Eye (tissue), 1 donor: ENCODE measurements at regions not wholly inside any gene's neighbourhood (a gene's known extent, or its start where the extent isn't known, plus 50 kb on each side); places are given as distances from the start of the nearest gene placed in this dataset.
A peak's percentile ranks its signal among the peaks of the same experiment; 100 is the strongest.
"Not testable (repeated sequence)": the region's sequence is repeated elsewhere in the genome, so short reads cannot be mapped to it uniquely, and the experiment has no call there.

Experiments
- DNase-seq: peaks from one replicate; pipeline ENCODE4 v3.0.0-alpha.2; 2015

GRCh38 chr10:47711428-47711827 is 52.0 kb downstream of the SYT15B start:
- not testable (repeated sequence) for DNase-seq

DNA sequence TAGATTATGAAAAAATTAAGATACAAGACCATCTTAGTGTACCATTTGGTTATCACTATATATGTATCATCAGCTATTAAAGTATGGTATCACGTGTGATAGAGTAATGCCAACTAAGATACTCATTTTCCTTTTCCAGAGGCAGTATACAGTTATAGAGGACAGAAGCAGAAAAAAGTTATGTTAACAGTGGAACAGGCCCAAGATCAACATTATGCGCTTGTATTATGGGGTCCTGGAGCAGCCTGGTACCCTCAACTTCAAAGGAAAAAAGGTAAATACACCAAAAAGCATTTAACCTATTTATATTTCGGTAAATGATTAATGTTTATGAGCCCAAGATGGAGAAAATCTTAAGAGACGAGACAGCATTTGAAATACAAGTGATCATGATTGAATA is 52.9 kb downstream of the SYT15B start:
- not testable (repeated sequence) for DNase-seq

GRCh38 chr10:47705698-47706414 is 57.5 kb downstream of the SYT15B start:
- peak; percentile 58 for DNase-seq

DNA sequence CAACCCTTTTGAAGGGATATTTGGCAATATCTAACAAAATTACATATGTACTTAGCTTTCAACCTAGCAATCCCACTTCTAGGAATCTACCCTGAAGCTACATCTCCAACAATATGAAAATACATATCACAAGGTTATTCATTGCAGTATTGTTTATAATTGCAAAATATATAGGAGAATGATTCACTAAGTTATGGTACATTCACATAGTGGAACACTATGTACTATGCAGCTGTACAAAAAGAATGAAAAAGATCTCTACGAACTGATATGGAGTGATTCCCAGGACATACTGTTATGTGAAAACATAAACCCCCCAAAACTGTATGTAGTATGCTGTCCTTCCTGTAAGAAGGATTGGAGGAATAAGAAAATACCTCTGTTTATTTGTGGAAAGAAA is 62.1 kb downstream of the SYT15B start:
- DNase-seq: not testable (repeated sequence)

DNA sequence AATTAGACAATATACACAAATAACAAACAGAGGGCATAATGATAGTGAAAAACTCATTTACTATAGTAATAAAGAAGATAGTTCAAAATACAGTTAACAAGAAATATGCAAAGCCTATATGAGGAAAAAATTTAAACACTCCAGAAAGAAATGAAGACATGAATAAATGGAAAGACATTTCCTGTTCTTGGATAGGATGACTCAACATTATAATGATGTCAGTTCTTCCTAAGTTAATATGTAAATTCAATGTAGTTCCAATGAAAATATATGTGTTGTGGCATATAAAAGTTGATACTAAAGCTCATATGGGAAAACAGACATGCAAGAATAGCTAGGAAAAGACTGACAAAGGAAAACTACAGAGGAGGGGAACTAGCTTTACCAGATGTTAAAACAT is 63.5 kb downstream of the SYT15B start:
- DNase-seq: not testable (repeated sequence)

GRCh38 chr10:47696170-47696569 is 67.2 kb downstream of the SYT15B start:
- not testable (repeated sequence) for DNase-seq

DNA sequence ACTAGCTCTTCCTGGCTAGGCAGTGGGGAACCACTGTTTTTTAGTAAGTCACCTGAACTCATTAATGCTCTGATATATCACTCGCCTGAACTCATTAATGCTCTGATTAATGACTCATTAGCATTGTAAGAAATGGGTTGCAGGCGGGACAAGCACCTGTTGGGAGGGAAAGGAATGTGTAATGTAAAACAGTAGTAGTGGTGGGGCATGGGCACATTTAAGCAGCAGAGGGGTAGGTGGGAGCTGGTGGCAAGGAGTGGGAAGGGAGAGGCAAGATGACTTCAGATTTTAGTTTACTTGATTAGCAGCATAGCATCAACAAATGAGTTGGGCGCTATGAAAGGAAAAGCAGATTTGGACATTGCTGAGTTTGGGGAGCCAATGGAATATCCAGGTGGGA is 68.2 kb downstream of the SYT15B start:
- DNase-seq: not testable (repeated sequence)

DNA sequence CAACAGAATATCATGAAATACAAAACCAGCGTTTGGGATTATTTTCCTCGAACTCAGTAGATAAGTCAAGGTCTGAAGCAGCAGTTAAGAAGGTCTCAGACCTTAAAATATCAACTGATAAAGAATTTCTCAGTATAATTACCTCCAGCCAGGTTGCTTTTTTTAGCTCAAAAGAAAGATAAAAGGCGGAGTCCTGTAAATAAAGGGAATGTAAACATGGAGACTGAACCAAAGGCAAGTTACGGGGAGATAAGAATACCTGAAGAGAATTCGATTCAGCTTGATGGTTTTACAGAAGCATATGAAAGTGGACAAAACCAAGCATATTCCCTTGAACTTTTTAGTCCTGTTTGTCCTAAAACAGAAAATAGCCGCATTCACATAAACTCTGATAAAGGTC is 73.1 kb downstream of the SYT15B start:
- DNase-seq: not testable (repeated sequence)

GRCh38 chr10:47683826-47684475 is 79.4 kb downstream of the SYT15B start:
- not testable (repeated sequence) for DNase-seq

DNA sequence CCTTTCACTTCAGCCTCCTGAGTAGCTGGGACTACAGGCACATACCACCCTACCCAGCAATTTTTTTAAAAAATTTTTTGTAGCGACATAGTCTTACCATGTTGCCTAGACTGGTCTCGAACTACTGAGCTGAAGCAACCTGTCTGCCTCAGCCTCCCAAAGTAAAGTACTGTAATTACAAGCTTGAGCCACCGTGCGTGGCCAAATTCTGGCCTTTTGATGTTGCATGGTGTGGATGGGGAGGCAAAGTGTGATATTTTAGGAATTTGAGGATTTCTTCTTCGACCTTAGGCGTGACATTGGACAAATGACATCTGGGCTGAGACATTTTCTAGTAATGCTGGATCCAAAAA is 81.8 kb downstream of the SYT15B start:
- not testable (repeated sequence) for DNase-seq

DNA sequence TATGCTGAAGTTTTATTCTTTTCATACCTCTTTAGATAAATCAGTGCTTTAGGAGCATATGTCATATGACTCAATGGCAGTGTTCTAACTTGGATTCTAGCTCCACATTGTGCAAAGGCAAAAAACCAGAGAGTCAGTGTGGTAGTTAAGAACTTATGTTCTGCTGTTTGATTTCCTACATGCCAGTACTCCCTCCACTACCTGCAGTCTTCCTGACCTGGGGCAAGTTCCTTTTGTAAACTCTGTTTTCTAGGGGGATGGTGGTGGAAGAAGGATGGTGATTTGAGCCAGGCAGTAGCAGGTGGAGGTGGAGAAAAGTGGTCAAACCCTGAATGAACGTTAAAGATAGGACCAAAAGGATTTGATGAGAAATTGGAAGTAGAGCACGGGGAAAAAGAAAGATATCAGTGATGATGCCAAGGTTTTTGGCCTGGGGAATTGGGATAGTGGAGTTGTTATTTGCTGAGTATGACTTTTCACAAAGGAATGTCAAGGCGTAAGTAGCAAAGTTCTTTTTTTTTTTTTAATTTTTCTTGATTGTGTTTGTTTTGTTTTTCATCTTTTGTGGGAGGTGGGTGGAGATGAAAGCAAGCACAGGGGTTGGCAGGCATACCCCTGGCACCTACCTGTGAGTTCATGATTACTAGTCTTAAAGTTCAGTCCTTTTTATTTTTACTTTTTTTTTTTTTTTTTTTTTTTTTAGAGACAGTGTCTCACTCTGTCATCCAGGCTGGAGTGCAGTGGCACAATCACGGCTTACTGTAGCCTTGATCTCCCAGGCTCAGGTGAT is 82.3 kb downstream of the SYT15B start:
- DNase-seq: not testable (repeated sequence)

DNA sequence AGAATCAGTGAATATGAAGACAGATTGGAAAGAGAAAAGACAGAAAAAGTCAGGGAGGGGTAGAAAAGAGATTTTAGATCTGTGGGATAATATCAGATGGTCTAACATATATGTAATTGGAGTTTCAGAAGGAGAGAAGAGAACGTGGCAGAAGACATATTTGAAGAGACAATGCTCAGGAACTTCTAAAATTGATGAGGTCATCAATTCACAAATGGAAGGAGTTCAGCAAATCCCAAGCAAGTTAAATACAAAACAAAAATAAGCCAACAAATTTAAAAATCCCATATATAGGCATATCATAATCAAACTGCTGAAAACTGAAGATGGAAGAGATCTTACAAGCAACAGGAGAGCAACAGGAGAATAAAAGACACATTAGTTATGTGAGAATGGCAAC is 87.3 kb downstream of the SYT15B start:
- DNase-seq: not testable (repeated sequence)

GRCh38 chr10:47675577-47675976 is 87.8 kb downstream of the SYT15B start:
- not testable (repeated sequence) for DNase-seq

DNA sequence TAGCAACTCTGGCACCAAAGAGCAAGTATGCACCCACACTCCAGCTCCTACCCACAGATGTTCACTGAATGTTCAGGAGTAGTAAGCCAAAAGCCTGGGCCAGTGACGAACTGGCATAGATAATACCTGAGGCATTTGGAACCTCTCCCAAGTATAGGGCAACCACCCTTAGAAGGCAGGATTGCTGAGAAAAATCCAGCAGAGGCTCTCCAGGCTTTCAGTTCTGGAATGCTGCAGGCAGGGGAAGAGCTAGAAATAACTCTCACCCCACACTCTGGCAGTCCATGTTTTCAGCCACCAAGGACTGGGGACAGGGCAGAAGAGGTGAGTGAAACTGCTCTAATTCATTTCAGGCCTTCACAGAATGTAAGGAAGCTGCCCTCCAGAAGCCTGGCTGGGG is 90.3 kb downstream of the SYT15B start:
- DNase-seq: not testable (repeated sequence)

DNA sequence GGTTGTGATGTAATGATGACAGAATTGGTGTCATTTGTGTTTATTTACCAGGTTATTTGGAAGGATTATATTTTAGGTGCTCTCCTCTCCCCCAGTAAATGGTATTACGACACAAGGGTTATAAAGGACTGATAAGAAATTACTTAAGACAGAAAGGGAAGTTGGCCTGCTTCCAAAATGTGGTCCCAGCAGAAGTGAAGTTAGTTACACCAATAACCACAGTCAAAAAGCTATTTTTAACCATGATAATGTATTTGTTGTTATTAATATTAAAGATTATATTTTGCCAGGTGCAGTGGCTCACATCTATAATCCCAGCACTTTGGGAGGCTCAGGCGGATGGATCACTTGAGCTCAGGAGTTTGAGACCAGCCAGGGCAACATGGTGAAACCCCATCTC is 92.5 kb downstream of the SYT15B start:
- DNase-seq: not testable (repeated sequence)

DNA sequence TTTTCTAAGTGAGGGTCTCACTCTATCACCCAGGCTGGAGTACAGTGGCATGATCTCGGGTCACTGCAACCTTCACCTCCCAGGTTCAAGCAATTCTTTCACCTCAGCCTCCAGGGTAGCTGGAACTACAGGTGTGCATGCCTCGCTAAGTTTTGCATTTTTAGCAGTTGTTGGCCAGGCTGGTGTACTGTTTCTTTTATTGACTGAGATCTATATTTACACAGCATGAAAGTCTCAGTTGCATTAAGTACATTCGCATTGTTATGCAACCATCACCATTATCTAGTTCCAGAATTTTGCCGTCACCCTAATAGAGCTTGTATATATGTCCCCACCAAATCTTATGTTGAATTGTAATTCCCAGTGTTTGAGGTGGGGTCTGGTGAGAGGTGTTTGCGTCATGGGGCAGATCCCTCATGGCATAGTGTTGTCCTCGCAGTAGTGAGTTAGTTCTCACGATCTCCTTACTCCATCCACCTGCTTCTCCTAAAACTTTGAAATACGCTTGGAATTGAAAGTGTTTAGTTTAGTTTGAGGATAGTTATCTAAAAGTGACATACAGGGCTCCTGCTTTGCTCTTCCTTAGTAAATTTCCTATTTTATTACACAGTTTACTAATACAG is 101.3 kb downstream of the SYT15B start:
- DNase-seq: not testable (repeated sequence)

GRCh38 chr10:47656732-47657131 is 106.7 kb downstream of the SYT15B start:
- DNase-seq: not testable (repeated sequence)

DNA sequence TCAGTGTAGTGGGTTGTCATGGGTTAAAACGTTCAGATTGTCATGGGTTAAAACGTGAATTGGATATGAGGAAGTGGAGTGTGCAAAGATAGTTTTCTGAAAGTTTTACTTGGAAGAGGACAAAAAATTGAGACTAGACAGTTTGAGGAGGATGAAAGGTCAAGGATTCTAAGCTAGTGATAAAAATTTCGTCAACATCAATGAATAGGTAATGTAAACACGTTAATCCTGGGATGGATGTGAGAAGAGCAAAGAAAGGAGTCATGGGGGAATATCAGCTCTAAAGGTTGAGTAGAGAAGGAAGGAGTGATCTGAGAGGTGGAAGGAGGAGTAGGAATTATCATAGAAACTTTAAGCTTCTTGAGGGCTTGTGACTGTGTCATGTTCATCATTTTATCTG is 109.2 kb downstream of the SYT15B start:
- not testable (repeated sequence) for DNase-seq

DNA sequence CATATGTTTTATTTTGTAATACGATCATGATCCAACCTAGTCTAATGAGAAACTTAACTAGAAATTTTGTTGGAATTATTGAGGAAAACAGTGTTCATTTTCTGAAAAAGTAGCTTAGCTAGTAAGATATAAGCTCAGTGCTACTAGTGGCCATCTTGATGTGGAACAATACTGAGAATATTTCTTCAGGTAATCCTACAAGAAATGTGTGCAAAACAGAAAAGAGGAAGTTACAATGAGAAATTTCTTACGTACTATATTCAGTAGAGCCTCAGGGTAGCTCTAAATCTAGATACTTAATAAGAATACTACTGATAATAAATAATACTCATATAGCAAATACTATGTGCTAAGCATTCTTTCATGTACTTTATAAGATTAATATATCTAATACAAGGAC is 114.8 kb downstream of the SYT15B start:
- not testable (repeated sequence) for DNase-seq

DNA sequence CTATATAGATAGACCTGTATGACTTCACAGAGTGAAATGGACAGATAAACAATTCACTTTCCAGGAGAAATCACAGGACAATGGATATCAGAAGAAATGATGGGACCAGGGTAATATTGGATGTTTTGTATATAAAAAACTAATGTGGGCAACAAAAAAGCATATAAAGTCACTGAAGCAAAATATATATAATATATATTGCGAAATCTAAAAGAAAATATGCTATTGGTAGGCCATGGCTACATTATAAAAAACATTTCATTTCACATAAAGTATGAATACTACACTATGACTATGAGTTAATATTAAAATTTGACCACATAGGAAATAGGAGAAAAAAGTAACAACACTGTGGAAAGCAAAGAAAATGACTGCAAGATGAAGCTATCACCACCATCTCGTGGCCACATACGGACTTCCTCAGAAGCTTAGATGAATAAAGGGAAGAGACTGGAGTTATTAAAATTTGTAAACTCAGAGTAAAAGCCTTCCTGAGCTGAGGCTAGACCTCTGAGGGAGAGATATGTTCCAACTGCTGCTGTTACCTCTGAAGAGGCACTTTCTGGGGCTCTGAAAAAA is 115.8 kb downstream of the SYT15B start:
- not testable (repeated sequence) for DNase-seq

GRCh38 chr10:47646686-47647273 is 116.6 kb downstream of the SYT15B start:
- DNase-seq: peak; percentile 29

- DNase-seq: not testable (repeated sequence)
Observed at GRCh38 chr10:47626975-47627374, 103.5 kb upstream of the AGAP9 start.
